ENCODE measurements at regions not wholly inside any gene's neighbourhood (a gene's known extent, or its start where the extent isn't known, plus 50 kb on each side); places are given as distances from the start of the nearest gene placed in this dataset.

GRCh38 chr6:115680621-115681020, 380.1 kb downstream of the FRK start:
- DNase-seq (ENCODE audit: low read depth in 2 of 2) = no peak
- TF ChIP-seq, protein P1, sequence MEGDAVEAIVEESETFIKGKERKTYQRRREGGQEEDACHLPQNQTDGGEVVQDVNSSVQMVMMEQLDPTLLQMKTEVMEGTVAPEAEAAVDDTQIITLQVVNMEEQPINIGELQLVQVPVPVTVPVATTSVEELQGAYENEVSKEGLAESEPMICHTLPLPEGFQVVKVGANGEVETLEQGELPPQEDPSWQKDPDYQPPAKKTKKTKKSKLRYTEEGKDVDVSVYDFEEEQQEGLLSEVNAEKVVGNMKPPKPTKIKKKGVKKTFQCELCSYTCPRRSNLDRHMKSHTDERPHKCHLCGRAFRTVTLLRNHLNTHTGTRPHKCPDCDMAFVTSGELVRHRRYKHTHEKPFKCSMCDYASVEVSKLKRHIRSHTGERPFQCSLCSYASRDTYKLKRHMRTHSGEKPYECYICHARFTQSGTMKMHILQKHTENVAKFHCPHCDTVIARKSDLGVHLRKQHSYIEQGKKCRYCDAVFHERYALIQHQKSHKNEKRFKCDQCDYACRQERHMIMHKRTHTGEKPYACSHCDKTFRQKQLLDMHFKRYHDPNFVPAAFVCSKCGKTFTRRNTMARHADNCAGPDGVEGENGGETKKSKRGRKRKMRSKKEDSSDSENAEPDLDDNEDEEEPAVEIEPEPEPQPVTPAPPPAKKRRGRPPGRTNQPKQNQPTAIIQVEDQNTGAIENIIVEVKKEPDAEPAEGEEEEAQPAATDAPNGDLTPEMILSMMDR (IDR thresholded peaks at IDR 0.05; ENCODE audit: low read depth, low read length) = no peak
- H3K4me3 ChIP-seq (replicated peaks in 1 of 2; ENCODE audit: low read depth in 2 of 2, low read length in 2 of 2) = no peak overlapping the region

GRCh38 chr6:115677198-115677597, 383.5 kb downstream of the FRK start:
- TF ChIP-seq, protein P1 (IDR thresholded peaks at IDR 0.05; ENCODE audit: low read depth, low read length) = no peak
- no peak for DNase-seq (ENCODE audit: low read depth in 2 of 2)
- H3K4me3 ChIP-seq (replicated peaks in 1 of 2; ENCODE audit: low read depth in 2 of 2, low read length in 2 of 2) = no peak overlapping the region

DNA sequence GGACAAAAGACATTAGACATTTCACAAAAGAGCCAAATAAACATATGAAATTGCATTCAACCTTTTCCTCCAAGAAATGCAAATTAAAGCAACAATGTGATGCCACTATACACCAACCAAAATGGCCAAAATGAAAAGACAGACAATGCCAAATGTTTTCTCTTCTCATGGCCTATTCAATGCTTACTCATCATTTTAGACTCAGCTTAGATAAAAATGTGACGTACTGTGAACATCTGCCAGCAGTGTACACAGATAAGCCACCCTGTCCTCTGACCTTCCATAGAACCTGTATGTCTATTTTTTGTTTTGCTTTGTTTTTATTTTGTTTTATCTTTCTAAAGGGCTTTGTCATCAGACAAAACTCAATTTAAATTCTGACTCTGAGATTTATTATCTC, 385.2 kb downstream of the FRK start:
- no peak for DNase-seq (ENCODE audit: low read depth in 2 of 2)
- TF ChIP-seq, protein P1 (IDR thresholded peaks at IDR 0.05; ENCODE audit: low read depth, low read length) = no peak
- no peak overlapping the region for H3K4me3 ChIP-seq (replicated peaks in 1 of 2; ENCODE audit: low read depth in 2 of 2, low read length in 2 of 2)

DNA sequence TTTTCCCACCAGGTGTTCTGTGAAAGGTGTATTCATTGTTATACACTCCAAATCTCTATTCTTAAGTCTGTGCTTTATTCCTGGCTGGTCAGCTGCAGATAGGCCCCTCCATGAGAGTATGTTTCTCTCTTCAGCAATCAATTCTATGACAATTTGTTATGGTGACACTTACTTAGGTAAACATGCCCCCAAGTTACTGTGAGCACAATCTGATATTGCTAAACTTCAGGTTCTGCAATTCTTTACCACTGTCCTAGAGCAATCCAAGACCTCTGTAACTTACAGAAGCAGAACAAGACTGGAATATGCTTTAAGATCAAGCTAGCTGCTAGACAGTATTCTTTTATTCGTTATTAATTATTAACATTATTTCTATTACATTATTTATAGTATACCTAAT, 391.9 kb downstream of the FRK start:
- no peak for DNase-seq (ENCODE audit: low read depth in 2 of 2)
- no peak overlapping the region for H3K4me3 ChIP-seq (replicated peaks in 1 of 2; ENCODE audit: low read depth in 2 of 2, low read length in 2 of 2)
- TF ChIP-seq, protein P1 (IDR thresholded peaks at IDR 0.05; ENCODE audit: low read depth, low read length) = no peak

DNA sequence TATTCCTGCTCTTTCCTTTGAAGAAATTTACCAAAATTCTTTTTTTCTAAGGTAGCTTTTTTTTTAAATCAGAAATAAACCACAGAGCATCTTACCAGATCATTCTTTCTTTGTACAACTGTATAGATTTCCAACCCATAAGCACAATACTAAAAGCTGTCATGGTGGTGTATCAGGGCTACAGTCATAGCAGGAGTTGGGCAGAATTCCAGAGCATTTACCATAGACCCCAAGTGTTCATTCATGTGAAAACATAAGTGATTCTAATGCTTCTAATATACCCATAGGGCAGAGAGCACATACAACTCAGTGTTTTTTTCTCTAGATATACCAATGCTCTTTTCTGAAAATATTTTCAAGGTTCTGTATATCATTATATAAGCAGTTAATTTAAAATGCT, 392.5 kb downstream of the FRK start:
- DNase-seq (ENCODE audit: low read depth in 2 of 2) = no peak
- no peak overlapping the region for H3K4me3 ChIP-seq (replicated peaks in 1 of 2; ENCODE audit: low read depth in 2 of 2, low read length in 2 of 2)

DNA sequence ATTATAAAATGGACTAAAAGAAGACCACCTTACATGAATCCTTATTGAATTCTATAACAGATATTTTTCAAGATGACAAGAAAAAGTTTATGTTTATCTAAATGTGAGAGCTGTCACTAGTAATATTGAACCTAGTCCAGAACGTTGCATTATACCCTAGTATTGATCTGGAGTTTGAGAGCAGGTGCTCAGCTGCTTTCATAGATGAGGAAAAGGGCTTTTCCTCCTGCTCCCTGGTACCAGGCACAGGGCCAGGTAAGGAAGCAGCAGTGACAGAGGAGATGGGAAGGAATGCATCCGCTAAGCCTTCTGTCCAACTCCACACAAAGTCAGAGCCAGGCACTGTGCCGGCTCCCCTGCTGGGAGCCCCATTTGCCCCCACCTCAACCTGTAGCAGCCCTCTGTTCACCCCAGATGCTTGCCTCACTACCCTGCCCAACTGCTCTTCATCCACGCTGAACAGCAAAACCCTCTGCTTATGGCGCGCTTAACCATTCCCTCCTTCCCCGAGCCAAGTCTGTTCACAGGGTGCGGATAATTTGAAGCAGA, 393.1 kb downstream of the FRK start:
- no peak for DNase-seq (ENCODE audit: low read depth in 2 of 2)
- TF ChIP-seq, protein P1 (IDR thresholded peaks at IDR 0.05; ENCODE audit: low read depth, low read length) = no peak
- no peak overlapping the region for H3K4me3 ChIP-seq (replicated peaks in 1 of 2; ENCODE audit: low read depth in 2 of 2, low read length in 2 of 2)

More for the DNA sequence above, 392.5 kb downstream of the FRK start:
- TF ChIP-seq, protein P1 (IDR thresholded peaks at IDR 0.05; ENCODE audit: low read depth, low read length) = no peak

DNA sequence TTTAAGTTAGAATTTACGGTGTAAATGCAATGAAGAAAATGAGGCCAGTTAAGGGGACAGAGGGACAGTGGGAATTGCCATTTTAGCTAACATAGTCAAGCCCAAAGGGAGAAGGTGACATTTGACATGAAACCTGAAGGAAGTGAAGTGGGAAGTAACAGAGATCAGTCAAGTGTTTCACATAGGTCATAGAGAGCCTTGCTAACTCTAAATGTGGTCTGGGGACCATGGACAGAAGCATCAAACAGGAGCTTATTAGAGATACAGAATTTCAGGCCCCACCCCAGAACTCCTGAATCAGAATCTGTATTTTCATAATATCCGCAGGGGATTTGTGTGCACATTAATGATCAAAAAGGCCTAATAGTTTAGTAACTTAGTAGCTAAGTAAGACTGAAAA, 393.7 kb downstream of the FRK start:
- no peak for DNase-seq (ENCODE audit: low read depth in 2 of 2)
- TF ChIP-seq, protein P1 (IDR thresholded peaks at IDR 0.05; ENCODE audit: low read depth, low read length) = no peak
- H3K4me3 ChIP-seq (replicated peaks in 1 of 2; ENCODE audit: low read depth in 2 of 2, low read length in 2 of 2) = no peak overlapping the region

Measured in cardiac fibroblast (primary cell).